K562 (cell line): ENCODE measurements at regions not wholly inside any gene's neighbourhood (a gene's known extent, or its start where the extent isn't known, plus 50 kb on each side); places are given as distances from the start of the nearest gene placed in this dataset.

Source experiments
- ATAC-seq: fragments of 200-7000 bp; cut with Tn5 transposase; 3 replicates; pipeline ENCODE4 v1.9.1; 2020; ENCODE audit warnings: moderate library complexity
- BruUV-seq: library from RNA; stranded (reverse); fragments of 400-500 nt; replicated peaks from 2 replicates; lab custom pipeline; 2021; lab: Mats Ljungman, UMichigan
- CTCF ChIA-PET: fragments of 300-600 bp; formaldehyde crosslinking; extraction: SDS; loops from one replicate; lab custom pipeline; 2021; ENCODE audit warnings: low intra/inter-chr PET ratio; lab: Yijun Ruan, JAX
- POLR2A ChIA-PET: fragments of 300-600, 350-650 bp; sonication (Branson Sonifier 250); formaldehyde crosslinking; extraction: SDS; loops from one replicate; lab custom pipeline; 2021; ENCODE audit warnings: antibody characterized with exemption, inconsistent platforms; lab: Yijun Ruan, JAX
- DNase-seq, 4 experiments: peaks; one replicate each; pipeline versions ENCODE4 v3.0.0 to v3.0.0-alpha.2; 2011 to 2018; ENCODE audit warnings: low spot score in 3 of 4, mixed read lengths in 3 of 4; ENCODE audit errors: extremely low read depth in 1 of 4
- FAIRE-seq: peaks from 2 replicates; lab custom pipeline; 2011; peaks lifted over from hg19 to GRCh38; lab: Jason Lieb, UNC
- H2AFZ ChIP-seq: 2 replicates; pipeline ENCODE4 v1.6.0; 2011; ENCODE audit warnings: low read depth, low read length, control low read depth, inconsistent platforms
- H3K27ac ChIP-seq: fragments of 200-600 bp; 3 replicates; pipeline ENCODE4 v1.8.0; 2011; ENCODE audit warnings: low read depth, mild to moderate bottlenecking, control low read depth, inconsistent platforms, low read length, moderate library complexity, mixed read lengths; ENCODE audit errors: extremely low read depth
- H3K27me3 ChIP-seq, 2 experiments: fragments of 300-600 bp in 1 of 2; 2 replicates in 1 of 2; 3 replicates in 1 of 2; pipeline versions ENCODE4 v1.6.0 to v1.8.0; 2011; ENCODE audit warnings: inconsistent platforms in 2 of 2, low read length in 2 of 2, mild to moderate bottlenecking in 1 of 2, mixed read lengths in 1 of 2, moderate library complexity in 1 of 2; ENCODE audit not compliant: control insufficient read depth in 2 of 2, insufficient read depth in 2 of 2
- H3K36me3 ChIP-seq: fragments of 300-600 bp; 3 replicates; pipeline ENCODE4 v1.8.0; 2011; ENCODE audit warnings: mild to moderate bottlenecking, low read length, inconsistent platforms; ENCODE audit not compliant: control insufficient read depth, insufficient read depth
- H3K4me1 ChIP-seq, 2 experiments: fragments of 200-600 bp in 1 of 2; replicated peaks in 1 of 2; 2 replicates in 1 of 2; 3 replicates in 1 of 2; pipeline versions ENCODE4 v1.5.1 to v1.8.0; 2011; ENCODE audit warnings: inconsistent platforms in 2 of 2, low read length in 2 of 2, mild to moderate bottlenecking in 1 of 2, mixed read lengths in 1 of 2, moderate library complexity in 1 of 2; ENCODE audit not compliant: control insufficient read depth in 2 of 2, insufficient read depth in 2 of 2
- H3K4me2 ChIP-seq: 2 replicates; pipeline ENCODE4 v1.6.1; 2011; ENCODE audit warnings: low read length, control low read depth, inconsistent platforms, mixed read lengths; ENCODE audit not compliant: insufficient read depth
- H3K4me3 ChIP-seq: fragments of 200-600 bp; sonication (generic), shearing (Covaris generic); 2 replicates; pipeline ENCODE4 v1.5.1; 2016; ENCODE audit warnings: control low read depth, inconsistent platforms
- H3K79me2 ChIP-seq: fragments of 200-600 bp; 3 replicates; pipeline ENCODE4 v1.8.0; 2011; ENCODE audit warnings: low read length, inconsistent platforms; ENCODE audit not compliant: control insufficient read depth, insufficient read depth
- H3K9ac ChIP-seq, 2 experiments: 2 replicates each; pipeline versions ENCODE4 v1.6.0 to v1.6.1; 2011; ENCODE audit warnings: low read depth in 2 of 2, low read length in 2 of 2, control low read depth in 1 of 2, inconsistent platforms in 1 of 2, mild to moderate bottlenecking in 1 of 2, mixed read lengths in 1 of 2; ENCODE audit not compliant: insufficient read depth in 1 of 2
- H3K9me1 ChIP-seq: one replicate; pipeline ENCODE4 v1.6.0; 2011; ENCODE audit warnings: inconsistent platforms, mild to moderate bottlenecking, low read length, moderate library complexity; ENCODE audit not compliant: control insufficient read depth, insufficient read depth
- H3K9me3 ChIP-seq: replicated peaks from 2 replicates; pipeline ENCODE4 v1.5.1; 2011; ENCODE audit warnings: low read depth, low read length, inconsistent platforms; ENCODE audit not compliant: control insufficient read depth, insufficient read depth
- H4K20me1 ChIP-seq: replicated peaks from 2 replicates; pipeline ENCODE4 v1.6.1; 2011; ENCODE audit warnings: low read length, inconsistent platforms, mixed read lengths; ENCODE audit not compliant: control insufficient read depth, insufficient read depth
- ATF1 ChIP-seq, 2 experiments: fragments of 450-650 bp in 1 of 2; IDR thresholded peaks; 2 replicates each; pipeline ENCODE4 v1.6.1; 2016; ENCODE audit warnings: missing compliant biosample characterization in 1 of 2, missing genetic modification characterization in 1 of 2
- HMG20A ChIP-seq: fragments of 450-650 bp; formaldehyde crosslinking; conservative IDR thresholded peaks from 2 replicates; pipeline ENCODE4 v1.4.0; 2020; ENCODE audit warnings: mild to moderate bottlenecking, mixed read lengths
- MTA1 ChIP-seq: fragments of 450-650 bp; IDR thresholded peaks from 2 replicates; pipeline ENCODE4 v1.6.1; 2017; ENCODE audit warnings: borderline replicate concordance
- RBM25 ChIP-seq: fragments of 200-400 bp; formaldehyde crosslinking; IDR thresholded peaks from 2 replicates; pipeline ENCODE4 v1.6.1; 2018; ENCODE audit warnings: low read length, low read depth, moderate library complexity; ENCODE audit not compliant: severe bottlenecking
- SNIP1 ChIP-seq: fragments of 450-650 bp; IDR thresholded peaks from 2 replicates; pipeline ENCODE4 v1.7.1; 2017; ENCODE audit warnings: low read depth, mild to moderate bottlenecking
- THRAP3 ChIP-seq: fragments of 450-650 bp; IDR thresholded peaks from 2 replicates; pipeline ENCODE4 v1.6.1; 2016; ENCODE audit warnings: mild to moderate bottlenecking, inconsistent platforms, borderline replicate concordance
- WGBS: fragments of 100-300 bp; shearing (Covaris generic); methylation state at CpG from one replicate; pipeline ENCODE4 v1.1.6; 2016; ENCODE audit warnings: low coverage, mixed read lengths; ENCODE audit not compliant: insufficient coverage; ENCODE audit errors: missing lambda C conversion rate; 5-methylcytosine and 5-hydroxymethylcytosine counted together
- in situ Hi-C: fragments of 300-500 bp; cut with MboI; formaldehyde crosslinking; loops from 4 replicates; pipeline ENCODE4 v1.15.0; 2018; ENCODE audit warnings: inconsistent platforms, mixed read lengths
- intact Hi-C: fragments of 100-400 bp; cut with micrococcal nuclease; formaldehyde crosslinking; loops from 2 replicates; pipeline ENCODE4 v1.14.2; 2022
- TF ChIP-seq, protein P1 (sequence below): sonication (generic); formaldehyde crosslinking; IDR thresholded peaks from 2 replicates; pipeline ENCODE4 v1.8.1; 2023; ENCODE audit warnings: missing genetic modification reagents, mild to moderate bottlenecking, borderline replicate concordance

DNA sequence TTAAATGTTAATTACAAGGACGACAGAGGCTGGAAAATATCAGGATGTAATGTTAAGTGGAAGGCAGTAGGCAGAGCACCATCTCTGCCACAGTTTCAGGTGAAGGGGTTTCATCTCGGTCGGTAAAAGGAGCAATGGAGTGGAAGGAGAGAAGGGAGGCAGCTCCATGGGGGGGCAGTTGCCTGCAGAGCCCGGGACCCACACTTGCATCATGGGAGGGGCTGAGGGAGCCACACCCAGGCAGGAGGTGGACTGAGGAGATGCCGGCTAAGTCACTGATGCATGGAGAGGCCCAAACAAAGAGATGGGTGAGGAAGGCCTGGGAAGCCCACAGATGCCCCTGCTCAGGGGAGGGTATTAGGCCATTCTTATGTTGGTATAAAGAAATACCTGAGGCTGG lies 1470.9 kb downstream of the BRD1 start:
- no peaks in the 10 kb centered on the region; a peak in 1 of 5 replicates for H3K27me3 ChIP-seq
- H4K20me1 ChIP-seq = no peaks in the 10 kb centered on the region
- no peak for FAIRE-seq
- H3K36me3 ChIP-seq = no peaks in the 10 kb centered on the region
- intact Hi-C loops (no loop called here), in situ Hi-C loops (no loop called here)
- no peaks in the 10 kb centered on the region for H3K9me1 ChIP-seq
- no peak overlapping the region for H3K9ac ChIP-seq
- BruUV-seq = no TSS peak
- H3K9me3 ChIP-seq = no peaks in the 10 kb centered on the region
- ChIA-PET CTCF (no interaction called here), POLR2A (no interaction called here)
- 3% methylated on average over 4 of the region's 5 CpGs for WGBS
- H2AFZ ChIP-seq = no peak overlapping the region
- no peak overlapping the region for H3K27ac ChIP-seq
- no peak for TF ChIP-seq MTA1
- TF ChIP-seq ATF1 (CRISPR knock-in tag; IDR thresholded peaks at IDR 0.05) = no peak
- no peak for TF ChIP-seq ATF1 (tag; IDR thresholded peaks at IDR 0.05)
- no peak for TF ChIP-seq SNIP1
- TF ChIP-seq THRAP3 = no peak
- TF ChIP-seq HMG20A = no peak
- TF ChIP-seq RBM25 = no peak
- TF ChIP-seq, protein P1, sequence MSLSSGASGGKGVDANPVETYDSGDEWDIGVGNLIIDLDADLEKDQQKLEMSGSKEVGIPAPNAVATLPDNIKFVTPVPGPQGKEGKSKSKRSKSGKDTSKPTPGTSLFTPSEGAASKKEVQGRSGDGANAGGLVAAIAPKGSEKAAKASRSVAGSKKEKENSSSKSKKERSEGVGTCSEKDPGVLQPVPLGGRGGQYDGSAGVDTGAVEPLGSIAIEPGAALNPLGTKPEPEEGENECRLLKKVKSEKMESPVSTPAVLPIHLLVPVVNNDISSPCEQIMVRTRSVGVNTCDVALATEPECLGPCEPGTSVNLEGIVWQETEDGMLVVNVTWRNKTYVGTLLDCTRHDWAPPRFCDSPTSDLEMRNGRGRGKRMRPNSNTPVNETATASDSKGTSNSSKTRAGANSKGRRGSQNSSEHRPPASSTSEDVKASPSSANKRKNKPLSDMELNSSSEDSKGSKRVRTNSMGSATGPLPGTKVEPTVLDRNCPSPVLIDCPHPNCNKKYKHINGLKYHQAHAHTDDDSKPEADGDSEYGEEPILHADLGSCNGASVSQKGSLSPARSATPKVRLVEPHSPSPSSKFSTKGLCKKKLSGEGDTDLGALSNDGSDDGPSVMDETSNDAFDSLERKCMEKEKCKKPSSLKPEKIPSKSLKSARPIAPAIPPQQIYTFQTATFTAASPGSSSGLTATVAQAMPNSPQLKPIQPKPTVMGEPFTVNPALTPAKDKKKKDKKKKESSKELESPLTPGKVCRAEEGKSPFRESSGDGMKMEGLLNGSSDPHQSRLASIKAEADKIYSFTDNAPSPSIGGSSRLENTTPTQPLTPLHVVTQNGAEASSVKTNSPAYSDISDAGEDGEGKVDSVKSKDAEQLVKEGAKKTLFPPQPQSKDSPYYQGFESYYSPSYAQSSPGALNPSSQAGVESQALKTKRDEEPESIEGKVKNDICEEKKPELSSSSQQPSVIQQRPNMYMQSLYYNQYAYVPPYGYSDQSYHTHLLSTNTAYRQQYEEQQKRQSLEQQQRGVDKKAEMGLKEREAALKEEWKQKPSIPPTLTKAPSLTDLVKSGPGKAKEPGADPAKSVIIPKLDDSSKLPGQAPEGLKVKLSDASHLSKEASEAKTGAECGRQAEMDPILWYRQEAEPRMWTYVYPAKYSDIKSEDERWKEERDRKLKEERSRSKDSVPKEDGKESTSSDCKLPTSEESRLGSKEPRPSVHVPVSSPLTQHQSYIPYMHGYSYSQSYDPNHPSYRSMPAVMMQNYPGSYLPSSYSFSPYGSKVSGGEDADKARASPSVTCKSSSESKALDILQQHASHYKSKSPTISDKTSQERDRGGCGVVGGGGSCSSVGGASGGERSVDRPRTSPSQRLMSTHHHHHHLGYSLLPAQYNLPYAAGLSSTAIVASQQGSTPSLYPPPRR (CRISPR knock-in tag) = no peak
- no peak for ATAC-seq
- H3K4me3 ChIP-seq = no peak overlapping the region
- no peaks in the 10 kb centered on the region for H3K79me2 ChIP-seq
- H3K4me2 ChIP-seq = no peak overlapping the region
- DNase-seq = no peak
- no peaks in the 10 kb centered on the region for H3K4me1 ChIP-seq
